Keratinocyte (primary cell): ENCODE measurements at regions not wholly inside any gene's neighbourhood (a gene's known extent, or its start where the extent isn't known, plus 50 kb on each side); places are given as distances from the start of the nearest gene placed in this dataset.

Experiments used
- DNase-seq: peaks from one replicate; pipeline ENCODE4 v3.0.0-alpha.2; 2011; ENCODE audit warnings: low read depth, missing footprints, low spot score
- FAIRE-seq: peaks from 2 replicates; lab custom pipeline; 2011; peaks lifted over from hg19 to GRCh38; lab: Jason Lieb, UNC
- H2AFZ ChIP-seq: 2 replicates; pipeline ENCODE4 v1.6.0; 2012; ENCODE audit warnings: low read length, control low read depth, inconsistent platforms; ENCODE audit not compliant: control insufficient read depth
- H3K27ac ChIP-seq: 2 replicates; pipeline ENCODE4 v1.5.1; 2011; ENCODE audit warnings: low read length; ENCODE audit not compliant: control insufficient read depth, insufficient read depth
- H3K27me3 ChIP-seq: 3 replicates; pipeline ENCODE4 v1.6.0; 2011; ENCODE audit warnings: low read length; ENCODE audit not compliant: control insufficient read depth, insufficient read depth; ENCODE audit errors: extremely low read depth
- H3K36me3 ChIP-seq, 2 experiments: 2 replicates in 1 of 2; 3 replicates in 1 of 2; pipeline ENCODE4 v1.5.1; 2011; ENCODE audit warnings: low read length in 2 of 2, mild to moderate bottlenecking in 1 of 2; ENCODE audit not compliant: control insufficient read depth in 2 of 2, insufficient read depth in 2 of 2; ENCODE audit errors: extremely low read depth in 1 of 2
- H3K4me1 ChIP-seq: 3 replicates; pipeline ENCODE4 v1.5.1; 2011; ENCODE audit warnings: low read length; ENCODE audit not compliant: control insufficient read depth, insufficient read depth; ENCODE audit errors: extremely low read depth
- H3K4me2 ChIP-seq: 3 replicates; pipeline ENCODE4 v1.6.0; 2011; ENCODE audit warnings: low read depth, low read length; ENCODE audit not compliant: control insufficient read depth, insufficient read depth; ENCODE audit errors: extremely low read depth
- H3K4me3 ChIP-seq, 3 experiments: fragments of 200-600 bp in 1 of 3; sonication (generic) in 1 of 3; 2 replicates in 2 of 3; 3 replicates in 1 of 3; pipeline ENCODE4 v1.5.1; 2011 to 2016; ENCODE audit warnings: low read length in 3 of 3, mild to moderate bottlenecking in 3 of 3, control low read depth in 2 of 3, inconsistent platforms in 1 of 3, low read depth in 1 of 3, mixed read lengths in 1 of 3, mixed run types in 1 of 3, moderate library complexity in 1 of 3; ENCODE audit not compliant: control insufficient read depth in 2 of 3, insufficient read depth in 2 of 3; ENCODE audit errors: extremely low read depth in 1 of 3
- H3K79me2 ChIP-seq: 2 replicates; pipeline ENCODE4 v1.6.0; 2012; ENCODE audit warnings: low read length; ENCODE audit not compliant: control insufficient read depth, insufficient read depth
- H3K9ac ChIP-seq: 3 replicates; pipeline ENCODE4 v1.6.0; 2011; ENCODE audit warnings: low read length; ENCODE audit not compliant: control insufficient read depth, insufficient read depth; ENCODE audit errors: extremely low read depth
- H3K9me1 ChIP-seq: 3 replicates; pipeline ENCODE4 v1.6.0; 2011; ENCODE audit warnings: low read length; ENCODE audit not compliant: control insufficient read depth, insufficient read depth; ENCODE audit errors: extremely low read depth
- H3K9me3 ChIP-seq: 2 replicates; pipeline ENCODE4 v1.5.1; 2012; ENCODE audit warnings: low read depth, low read length; ENCODE audit not compliant: control insufficient read depth
- H4K20me1 ChIP-seq: 3 replicates; pipeline ENCODE4 v1.6.0; 2011; ENCODE audit warnings: low read length; ENCODE audit not compliant: control insufficient read depth, insufficient read depth; ENCODE audit errors: extremely low read depth
- CTCF ChIP-seq, 3 experiments: IDR thresholded peaks in 1 of 3; conservative IDR thresholded peaks in 1 of 3; optimal IDR thresholded peaks in 1 of 3; 2 replicates in 2 of 3; 3 replicates in 1 of 3; pipeline versions ENCODE3 to v1.5.1; 2011; ENCODE audit warnings: low read length in 3 of 3, mild to moderate bottlenecking in 3 of 3, moderate library complexity in 2 of 3, control low read depth in 1 of 3, inconsistent platforms in 1 of 3; ENCODE audit not compliant: insufficient read depth in 2 of 3; ENCODE audit errors: extremely low read depth in 1 of 3
- EZH2 ChIP-seq: IDR thresholded peaks from one replicate; pipeline ENCODE4 v1.6.1; 2012; ENCODE audit warnings: inconsistent platforms, mild to moderate bottlenecking, low read length, moderate library complexity
- dilution Hi-C: fragments of 300-500 bp; cut with MboI; formaldehyde crosslinking; loops from one replicate; pipeline ENCODE4 v1.7.0; 2020; ENCODE audit warnings: low sequenced_read_pairs; ENCODE audit not compliant: extremely low pct_ligation_motif_present

GRCh38 chr5:109519416-109519815 is 109.6 kb upstream of the PJA2 start:
- TF ChIP-seq CTCF (optimal IDR thresholded peaks at IDR 0.05 in 1 of 3, IDR thresholded peaks at IDR 0.05 in 1 of 3, conservative IDR thresholded peaks at IDR 0.05 in 1 of 3; ENCODE audit: extremely low read depth in 1 of 3, insufficient read depth in 2 of 3, low read length in 3 of 3) (no peak), EZH2 (no peak)
- H3K27me3 ChIP-seq = no peaks in the 10 kb centered on the region
- H3K79me2 ChIP-seq = no peaks in the 10 kb centered on the region
- no peaks in the 10 kb centered on the region for H3K4me1 ChIP-seq
- no peak overlapping the region for H3K9ac ChIP-seq
- H3K36me3 ChIP-seq = no peaks in the 10 kb centered on the region
- FAIRE-seq (no peak), DNase-seq (no peak)
- no peaks in the 10 kb centered on the region for H4K20me1 ChIP-seq
- dilution Hi-C loops = no loop called here
- no peak overlapping the region for H3K27ac ChIP-seq
- H3K9me1 ChIP-seq = no peaks in the 10 kb centered on the region
- no peak overlapping the region for H3K4me3 ChIP-seq
- H2AFZ ChIP-seq = no peak overlapping the region
- H3K9me3 ChIP-seq = no peaks in the 10 kb centered on the region
- no peak overlapping the region for H3K4me2 ChIP-seq

GRCh38 chr5:109516390-109516789 is 106.6 kb upstream of the PJA2 start:
- Histone ChIP-seq H3K4me2 (no peak overlapping the region), H3K9me3 (no peaks in the 10 kb centered on the region), H3K9ac (no peak overlapping the region), H4K20me1 (no peaks in the 10 kb centered on the region), H3K79me2 (no peaks in the 10 kb centered on the region), H3K36me3 (no peaks in the 10 kb centered on the region), H3K27ac (no peak overlapping the region), H2AFZ (no peak overlapping the region), H3K27me3 (no peaks in the 10 kb centered on the region), H3K4me1 (no peaks in the 10 kb centered on the region), H3K9me1 (no peaks in the 10 kb centered on the region), H3K4me3 (no peak overlapping the region)
- no peak for DNase-seq
- no peak for FAIRE-seq
- TF ChIP-seq CTCF (optimal IDR thresholded peaks at IDR 0.05 in 1 of 3, IDR thresholded peaks at IDR 0.05 in 1 of 3, conservative IDR thresholded peaks at IDR 0.05 in 1 of 3; ENCODE audit: extremely low read depth in 1 of 3, insufficient read depth in 2 of 3, low read length in 3 of 3) (no peak), EZH2 (no peak)
- dilution Hi-C loops = no loop called here
